KMS-11 (cell line): ENCODE measurements at regions not wholly inside any gene's neighbourhood (a gene's known extent, or its start where the extent isn't known, plus 50 kb on each side); places are given as distances from the start of the nearest gene placed in this dataset.

Experiments
- H2AFZ ChIP-seq: fragments of 200-600 bp; sonication (generic); 2 replicates; pipeline ENCODE4 v1.6.1; 2016; ENCODE audit warnings: antibody characterized with exemption, mixed run types, low read depth
- H3K27ac ChIP-seq: fragments of 200-600 bp; sonication (generic); 2 replicates; pipeline ENCODE4 v1.6.1; 2016; ENCODE audit warnings: mild to moderate bottlenecking, mixed run types
- H3K27me3 ChIP-seq: fragments of 200-600 bp; sonication (generic); 2 replicates; pipeline ENCODE4 v1.6.1; 2017; ENCODE audit warnings: mild to moderate bottlenecking, low read depth, mixed run types, moderate library complexity; ENCODE audit not compliant: insufficient read depth
- H3K36me3 ChIP-seq: fragments of 200-600 bp; sonication (generic); 2 replicates; pipeline ENCODE4 v1.6.1; 2017; ENCODE audit warnings: mild to moderate bottlenecking, mixed run types; ENCODE audit not compliant: insufficient read depth
- H3K4me1 ChIP-seq: fragments of 200-600 bp; sonication (generic); 2 replicates; pipeline ENCODE4 v1.6.1; 2016; ENCODE audit warnings: mild to moderate bottlenecking, low read depth, mixed run types; ENCODE audit not compliant: poor library complexity, severe bottlenecking
- H3K4me2 ChIP-seq: fragments of 200-600 bp; sonication (generic); 2 replicates; pipeline ENCODE4 v1.7.0; 2016; ENCODE audit warnings: mild to moderate bottlenecking, mixed run types
- H3K4me3 ChIP-seq: fragments of 200-600 bp; sonication (generic); IDR thresholded peaks from 2 replicates; pipeline ENCODE4 v1.6.1; 2017; ENCODE audit warnings: low read depth, low read length, mixed read lengths; ENCODE audit not compliant: insufficient read depth
- H3K79me2 ChIP-seq: fragments of 200-600 bp; sonication (generic); 2 replicates; pipeline ENCODE4 v1.6.1; 2016; ENCODE audit warnings: low read depth, mixed run types; ENCODE audit not compliant: insufficient read depth
- H3K9ac ChIP-seq: fragments of 200-600 bp; sonication (generic); 2 replicates; pipeline ENCODE4 v1.6.1; 2016; ENCODE audit warnings: mild to moderate bottlenecking, mixed run types
- H4K20me1 ChIP-seq: fragments of 200-600 bp; sonication (generic); 2 replicates; pipeline ENCODE4 v1.6.1; 2016; ENCODE audit warnings: mild to moderate bottlenecking, mixed run types; ENCODE audit not compliant: insufficient read depth
- CTCF ChIP-seq: fragments of 200-600 bp; sonication (generic); conservative IDR thresholded peaks from 2 replicates; pipeline ENCODE4 v1.6.1; 2017; ENCODE audit warnings: low read depth, mild to moderate bottlenecking, antibody characterized with exemption, low read length, moderate library complexity, mixed read lengths

- Histone ChIP-seq H3K4me3 (no peak overlapping the region), H4K20me1 (no peaks in the 10 kb centered on the region), H3K4me1 (no peaks in the 10 kb centered on the region), H3K4me2 (no peak overlapping the region), H3K27me3 (no peaks in the 10 kb centered on the region), H3K36me3 (no peaks in the 10 kb centered on the region), H2AFZ (no peak overlapping the region), H3K27ac (no peak overlapping the region), H3K9ac (no peak overlapping the region), H3K79me2 (no peaks in the 10 kb centered on the region)
- no peak for TF ChIP-seq CTCF
Measured at GRCh38 chr5:62030326-62030725, 275.7 kb upstream of the KIF2A start.

- Histone ChIP-seq H3K36me3 (no peaks in the 10 kb centered on the region), H3K27me3 (no peaks in the 10 kb centered on the region), H3K9ac (no peak overlapping the region), H2AFZ (no peak overlapping the region), H3K4me2 (no peak overlapping the region), H3K4me3 (no peak overlapping the region), H4K20me1 (no peaks in the 10 kb centered on the region), H3K4me1 (no peaks in the 10 kb centered on the region), H3K79me2 (no peaks in the 10 kb centered on the region), H3K27ac (no peak overlapping the region)
- TF ChIP-seq CTCF, result no peak
Measured at GRCh38 chr5:62038024-62038423, 268.0 kb upstream of the KIF2A start.

- no peaks in the 10 kb centered on the region for H3K79me2 ChIP-seq
- no peak overlapping the region for H3K27ac ChIP-seq
- no peak overlapping the region for H3K4me2 ChIP-seq
- no peak overlapping the region for H2AFZ ChIP-seq
- no peak overlapping the region for H3K4me3 ChIP-seq
- no peaks in the 10 kb centered on the region for H3K4me1 ChIP-seq
- H3K27me3 ChIP-seq, result no peaks in the 10 kb centered on the region
- no peak for TF ChIP-seq CTCF
- H3K9ac ChIP-seq, result no peak overlapping the region
- H3K36me3 ChIP-seq, result no peaks in the 10 kb centered on the region
- H4K20me1 ChIP-seq, result no peaks in the 10 kb centered on the region
Measured at GRCh38 chr5:62041156-62041756, 264.8 kb upstream of the KIF2A start.

GRCh38 chr5:62042007-62042406, 264.0 kb upstream of the KIF2A start:
- Histone ChIP-seq H3K36me3 (no peaks in the 10 kb centered on the region), H3K4me1 (no peaks in the 10 kb centered on the region)

More at GRCh38 chr5:62042007-62042406, 264.0 kb upstream of the KIF2A start:
- Histone ChIP-seq H3K4me3 (no peak overlapping the region), H3K79me2 (no peaks in the 10 kb centered on the region), H2AFZ (no peak overlapping the region), H4K20me1 (no peaks in the 10 kb centered on the region), H3K9ac (no peak overlapping the region), H3K27ac (no peak overlapping the region), H3K4me2 (no peak overlapping the region), H3K27me3 (no peaks in the 10 kb centered on the region)
- TF ChIP-seq CTCF, result no peak
